ENCODE measurements at regions not wholly inside any gene's neighbourhood (a gene's known extent, or its start where the extent isn't known, plus 50 kb on each side); places are given as distances from the start of the nearest gene placed in this dataset.

- H3K27ac ChIP-seq (ENCODE audit: low read depth, low read length) = no peak overlapping the region
- ChIA-PET CTCF (no interaction called here), POLR2A (no interaction called here), RAD21 (ENCODE audit: low non-redundant PET in 1 of 2, low total read pairs in 2 of 2, uncharacterized antibody in 2 of 2, unreplicated experiment in 2 of 2) (no interaction called here)
- no TSS peak for BruUV-seq (replicated peaks)
- no peak for ATAC-seq
- no peak overlapping the region for H3K4me2 ChIP-seq (ENCODE audit: low read length)
- H3K9ac ChIP-seq (ENCODE audit: low read length) = no peak overlapping the region
- no peaks in the 10 kb centered on the region for H3K79me2 ChIP-seq (ENCODE audit: insufficient read depth, low read length)
- H3K27me3 ChIP-seq (ENCODE audit: insufficient read depth, low read length) = no peaks in the 10 kb centered on the region
- intact Hi-C loops (cut with micrococcal nuclease) = no loop called here
- H3K4me1 ChIP-seq (ENCODE audit: control insufficient read depth in 1 of 2, insufficient read depth in 2 of 2, low read length in 2 of 2) = no peaks in the 10 kb centered on the region
- no peak for TF ChIP-seq YY1 (IDR thresholded peaks at IDR 0.05; ENCODE audit: extremely low read depth, insufficient replicate concordance, low read depth, low read length)
- TF ChIP-seq CTCF (IDR thresholded peaks at IDR 0.05 in 2 of 3, conservative IDR thresholded peaks at IDR 0.05 in 1 of 3; ENCODE audit: borderline replicate concordance in 1 of 3, insufficient read depth in 1 of 3, low read depth in 2 of 3, low read length in 2 of 3) = no peak
- TF ChIP-seq RAD21 (IDR thresholded peaks at IDR 0.05; ENCODE audit: low read depth) = no peak
- TF ChIP-seq REST (IDR thresholded peaks at IDR 0.05; ENCODE audit: low read depth) = no peak
- TF ChIP-seq CEBPB (IDR thresholded peaks at IDR 0.05; ENCODE audit: low read depth) = no peak
- TF ChIP-seq EZH2phosphoT487 (IDR thresholded peaks at IDR 0.05; ENCODE audit: borderline replicate concordance) = no peak
- H3K36me3 ChIP-seq (ENCODE audit: control insufficient read depth in 1 of 2, insufficient read depth in 2 of 2, low read length in 2 of 2) = no peaks in the 10 kb centered on the region
- DNase-seq (ENCODE audit: low read depth, low spot score) = no peak
- no peak overlapping the region for H3K4me3 ChIP-seq (replicated peaks in 1 of 2; ENCODE audit: low read depth in 1 of 2, low read length in 2 of 2)
- H4K20me1 ChIP-seq (ENCODE audit: insufficient read depth) = no peaks in the 10 kb centered on the region; the same call in 1 of the 2 replicates
- H3K9me2 ChIP-seq (ENCODE audit: insufficient read depth) = no peaks in the 10 kb centered on the region
- no peaks in the 10 kb centered on the region for H3K9me3 ChIP-seq (ENCODE audit: control insufficient read depth in 1 of 2, insufficient read depth in 1 of 2, low read depth in 1 of 2, low read length in 2 of 2)
- no peak overlapping the region for H2AFZ ChIP-seq (ENCODE audit: low read depth, low read length, poor library complexity, severe bottlenecking)
Measured at GRCh38 chr5:120790339-120790738, 326.2 kb downstream of the PRR16 start.

All from HCT116 (cell line).